Activated naive CD4-positive, alpha-beta T cell treated with anti-CD3 and anti-CD28 coated beads, Interleukin-2, amount 50 U/mL, for 72 hours (primary cell): ENCODE measurements at regions not wholly inside any gene's neighbourhood (a gene's known extent, or its start where the extent isn't known, plus 50 kb on each side); places are given as distances from the start of the nearest gene placed in this dataset.
A peak's percentile ranks its signal among the peaks of the same experiment; 100 is the strongest.
"Not testable (repeated sequence)": the region's sequence is repeated elsewhere in the genome, so short reads cannot be mapped to it uniquely, and the experiment has no call there.

Source experiments
- ATAC-seq, 2 donors: fragments of 150-1000 bp; cut with Tn5 transposase; 2 replicates each; pipeline ENCODE4 v1.10.0; 2021; ENCODE audit warnings: mild to moderate bottlenecking in 2 of 2, moderate library complexity in 2 of 2
- DNase-seq, 2 donors: peaks; one replicate each; pipeline ENCODE4 v3.0.0; 2021 to 2022; ENCODE audit warnings: low spot score in 2 of 2
- H3K27ac Mint-ChIP-seq, 2 donors: one replicate each; pipeline ENCODE4 v1.8.0; 2022; ENCODE audit warnings: mild to moderate bottlenecking in 2 of 2, mixed read lengths in 2 of 2
- H3K36me3 Mint-ChIP-seq, 2 donors: one replicate each; pipeline ENCODE4 v1.8.0; 2022; ENCODE audit warnings: mixed read lengths in 2 of 2
- H3K9me3 Mint-ChIP-seq, 2 donors: one replicate each; pipeline ENCODE4 v1.8.0; 2022; ENCODE audit warnings: mixed read lengths in 2 of 2

GRCh38 chr1:88562991-88563390 is 121.1 kb upstream of the PKN2 start:
- no peak overlapping the region for H3K27ac Mint-ChIP-seq
- H3K9me3 Mint-ChIP-seq = no peaks in the 10 kb centered on the region
- ATAC-seq (no peak), DNase-seq (no peak)
- H3K36me3 Mint-ChIP-seq = no peaks in the 10 kb centered on the region

GRCh38 chr1:88566615-88567387 is 117.3 kb upstream of the PKN2 start:
- no peaks in the 10 kb centered on the region for H3K36me3 Mint-ChIP-seq
- no peak overlapping the region for H3K27ac Mint-ChIP-seq
- ATAC-seq = no peak
- DNase-seq = no peak
- H3K9me3 Mint-ChIP-seq = no peaks in the 10 kb centered on the region

GRCh38 chr1:88571506-88571905 is 112.6 kb upstream of the PKN2 start:
- Mint-ChIP-seq H3K9me3 (no peaks in the 10 kb centered on the region), H3K27ac (no peak overlapping the region), H3K36me3 (no peaks in the 10 kb centered on the region)
- ATAC-seq (no peak), DNase-seq (no peak)

- ATAC-seq (no peak), DNase-seq (no peak)
- H3K9me3 Mint-ChIP-seq = no peaks in the 10 kb centered on the region
- no peak overlapping the region for H3K27ac Mint-ChIP-seq
- peaks cover 0 to 8% of the 10 kb centered on the region in 2 donors for H3K36me3 Mint-ChIP-seq
Observed at GRCh38 chr1:88579598-88579997, 104.5 kb upstream of the PKN2 start.

GRCh38 chr1:88581703-88582102 is 102.4 kb upstream of the PKN2 start:
- Mint-ChIP-seq H3K36me3 (peaks cover 0 to 18% of the 10 kb centered on the region in 2 donors), H3K9me3 (no peaks in the 10 kb centered on the region), H3K27ac (no peak overlapping the region)
- no peak for DNase-seq
- no peak for ATAC-seq

- ATAC-seq = no peak
- peaks cover 0 to 8% of the 10 kb centered on the region in 2 donors for H3K36me3 Mint-ChIP-seq
- DNase-seq = no peak
- H3K9me3 Mint-ChIP-seq = peaks cover 0 to 7% of the 10 kb centered on the region in 2 donors
- no peak overlapping the region for H3K27ac Mint-ChIP-seq
Observed at GRCh38 chr1:88593358-88593757, 90.7 kb upstream of the PKN2 start.

GRCh38 chr1:88595355-88596002 is 88.6 kb upstream of the PKN2 start:
- peak; percentile 51 to 63 for ATAC-seq
- Mint-ChIP-seq H3K27ac (no peak overlapping the region), H3K9me3 (peaks cover 0 to 4% of the 10 kb centered on the region in 2 donors), H3K36me3 (peaks cover 0 to 8% of the 10 kb centered on the region in 2 donors)
- DNase-seq = peak in 1 of 2 donors; percentile 4

GRCh38 chr1:88597973-88598372 is 86.1 kb upstream of the PKN2 start:
- not testable (repeated sequence) for DNase-seq, H3K27ac Mint-ChIP-seq, ATAC-seq, H3K36me3 Mint-ChIP-seq, H3K9me3 Mint-ChIP-seq

GRCh38 chr1:88608139-88608943 is 75.7 kb upstream of the PKN2 start:
- ATAC-seq (peak; percentile 50 to 69), DNase-seq (peak in 1 of 2 donors; percentile 8)
- Mint-ChIP-seq H3K36me3 (no peaks in the 10 kb centered on the region), H3K9me3 (no peaks in the 10 kb centered on the region), H3K27ac (no peak overlapping the region)

GRCh38 chr1:88609051-88609450 is 75.0 kb upstream of the PKN2 start:
- no peaks in the 10 kb centered on the region for H3K36me3 Mint-ChIP-seq
- no peak for DNase-seq
- no peak for ATAC-seq
- no peaks in the 10 kb centered on the region for H3K9me3 Mint-ChIP-seq
- no peak overlapping the region for H3K27ac Mint-ChIP-seq

GRCh38 chr1:88610687-88611086 is 73.4 kb upstream of the PKN2 start:
- Mint-ChIP-seq H3K27ac (no peak overlapping the region), H3K9me3 (no peaks in the 10 kb centered on the region), H3K36me3 (no peaks in the 10 kb centered on the region)
- DNase-seq (no peak), ATAC-seq (no peak)

- no peaks in the 10 kb centered on the region for H3K36me3 Mint-ChIP-seq
- ATAC-seq (no peak), DNase-seq (no peak)
- H3K9me3 Mint-ChIP-seq = peaks cover 3 to 4% of the 10 kb centered on the region in 2 donors
- no peak overlapping the region for H3K27ac Mint-ChIP-seq
Observed at GRCh38 chr1:88612292-88612691, 71.8 kb upstream of the PKN2 start.

- DNase-seq (no peak), ATAC-seq (no peak)
- peaks cover 4% of the 10 kb centered on the region in 2 donors for H3K36me3 Mint-ChIP-seq
- H3K9me3 Mint-ChIP-seq = peaks cover 7 to 9% of the 10 kb centered on the region in 2 donors
- H3K27ac Mint-ChIP-seq = no peak overlapping the region
Observed at GRCh38 chr1:88612773-88613172, 71.3 kb upstream of the PKN2 start.

- Mint-ChIP-seq H3K36me3 (peaks cover 21 to 24% of the 10 kb centered on the region in 2 donors), H3K9me3 (peaks cover 16 to 28% of the 10 kb centered on the region in 2 donors), H3K27ac (no peak overlapping the region)
- ATAC-seq (no peak), DNase-seq (no peak)
Observed at GRCh38 chr1:88618331-88618730, 65.7 kb upstream of the PKN2 start.

GRCh38 chr1:88623101-88623500 is 61.0 kb upstream of the PKN2 start:
- H3K27ac Mint-ChIP-seq, ATAC-seq, DNase-seq: not testable (repeated sequence)
- Mint-ChIP-seq H3K9me3 (peaks cover 8 to 17% of the 10 kb centered on the region in 2 donors), H3K36me3 (peaks cover 14 to 17% of the 10 kb centered on the region in 2 donors)
